ENCODE measurements at regions not wholly inside any gene's neighbourhood (a gene's known extent, or its start where the extent isn't known, plus 50 kb on each side); places are given as distances from the start of the nearest gene placed in this dataset.
"Not testable (repeated sequence)": the region's sequence is repeated elsewhere in the genome, so short reads cannot be mapped to it uniquely, and the experiment has no call there.

GRCh38 chr2:167592441-167592840 is 655.0 kb downstream of the STK39 start:
- DNase-seq (ENCODE audit: low read depth), result no peak

DNA sequence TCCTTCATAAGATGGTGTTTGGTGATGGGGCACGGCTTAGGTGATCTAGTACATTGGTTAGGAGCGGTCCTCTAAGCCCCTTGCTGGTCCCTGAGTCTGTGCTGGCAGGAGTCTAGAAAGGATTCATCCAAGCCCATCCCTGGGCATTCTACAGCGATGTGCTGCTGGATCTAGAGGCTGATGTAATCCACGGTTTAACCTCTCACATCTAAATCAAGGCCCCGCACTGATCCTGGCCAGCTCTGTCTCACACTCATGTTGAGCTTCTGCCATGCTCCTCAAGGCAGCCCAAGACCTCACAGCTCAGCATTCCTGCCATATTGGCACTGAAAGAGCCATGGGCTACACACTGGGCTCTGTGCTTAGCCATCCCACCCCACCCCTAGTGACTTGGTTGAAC is 664.8 kb downstream of the STK39 start:
- no peak for DNase-seq (ENCODE audit: low read depth)

GRCh38 chr2:167581961-167582574 is 665.3 kb downstream of the STK39 start:
- peak; percentile 0 for DNase-seq (ENCODE audit: low read depth)

DNA sequence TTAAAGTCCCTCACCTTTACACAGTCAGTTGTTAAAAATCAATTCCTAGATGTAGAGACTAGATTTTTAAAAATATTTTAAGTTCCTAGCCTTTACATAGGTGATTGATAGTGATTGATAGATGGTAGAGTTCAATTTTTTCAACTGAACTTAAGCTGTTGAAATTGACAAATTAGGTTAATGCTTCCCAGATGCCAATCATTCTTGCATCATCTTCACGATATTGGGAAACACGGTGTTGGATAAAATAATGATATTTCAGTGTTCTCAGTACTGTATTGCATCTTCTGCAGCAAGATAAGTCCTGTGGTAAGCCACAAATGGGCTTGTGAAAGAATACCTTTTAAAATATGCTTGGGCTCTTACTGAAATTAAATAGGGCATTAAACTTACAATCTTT is 667.6 kb downstream of the STK39 start:
- no peak for DNase-seq (ENCODE audit: low read depth)

- DNase-seq (ENCODE audit: low read depth), result no peak
Measured at GRCh38 chr2:167575276-167575675, 672.1 kb downstream of the STK39 start.

DNA sequence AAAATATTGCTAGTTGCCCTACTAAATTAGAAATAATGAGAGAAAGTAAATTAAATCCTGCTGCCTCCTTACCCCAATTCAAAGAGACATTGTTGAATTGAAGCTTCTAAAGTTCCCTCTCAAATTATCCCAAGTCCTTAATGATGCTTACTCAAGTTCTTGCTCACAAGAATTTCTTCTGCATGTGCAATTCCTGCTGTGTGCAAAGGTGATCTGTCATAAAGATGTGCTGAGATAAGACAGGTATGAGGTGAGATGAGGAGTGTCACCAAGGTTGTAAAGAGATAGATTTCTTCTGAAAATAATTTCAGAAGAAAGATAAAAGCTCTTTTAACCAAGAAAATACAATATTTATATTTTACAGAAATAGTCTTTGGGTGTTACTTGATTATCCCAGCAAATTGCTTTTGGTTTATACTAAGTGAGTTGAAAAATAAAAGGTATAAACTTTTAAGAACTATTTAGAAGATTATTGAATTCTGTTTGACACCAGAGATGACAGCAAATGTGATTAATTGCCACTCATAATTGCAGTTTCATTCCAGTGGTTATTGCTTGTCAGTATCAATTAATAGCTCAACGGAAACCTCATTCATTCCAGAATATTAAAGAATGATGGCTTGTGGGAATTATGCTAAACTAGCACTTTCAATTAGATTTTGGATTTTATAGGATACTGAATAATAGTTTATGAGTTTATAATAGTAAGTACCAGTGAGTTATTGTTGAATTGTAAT is 674.3 kb downstream of the STK39 start:
- DNase-seq (ENCODE audit: low read depth), result no peak

- DNase-seq (ENCODE audit: low read depth), result no peak
Measured at GRCh38 chr2:167570370-167570769, 677.0 kb downstream of the STK39 start.

DNA sequence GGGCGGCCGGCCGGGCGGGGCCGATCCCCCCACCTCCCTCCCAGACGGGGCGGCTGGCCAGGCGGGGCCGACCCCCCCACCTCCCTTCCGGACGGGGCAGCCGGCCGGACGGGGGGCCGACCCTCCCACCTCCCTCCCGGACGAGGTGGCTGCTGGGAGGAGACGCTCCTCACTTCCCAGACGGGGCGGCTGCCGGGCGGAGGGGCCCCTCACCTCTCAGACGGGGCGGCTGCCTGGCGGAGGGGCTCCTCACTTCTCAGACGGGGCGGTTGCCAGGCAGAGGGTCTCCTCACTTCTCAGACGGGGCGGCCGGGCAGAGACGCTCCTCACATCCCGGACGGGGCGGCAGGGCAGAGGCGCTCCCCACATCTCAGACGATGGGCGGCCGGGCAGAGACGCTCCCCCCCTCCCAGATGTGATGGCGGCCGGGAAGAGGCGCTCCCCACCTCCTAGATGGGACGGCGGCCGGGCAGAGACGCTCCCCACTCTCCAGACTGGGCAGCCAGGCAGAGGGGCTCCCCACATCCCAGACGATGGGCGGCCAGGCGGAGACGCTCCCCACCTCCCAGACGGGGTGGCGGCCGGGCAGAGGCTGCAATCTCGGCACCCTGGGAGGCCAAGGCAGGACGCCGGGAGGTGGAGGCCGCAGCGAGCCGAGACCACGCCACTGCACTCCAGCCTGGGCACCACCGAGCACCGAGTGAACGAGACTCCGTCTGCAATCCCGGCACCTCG is 675.8 kb downstream of the XIRP2 start:
- DNase-seq (ENCODE audit: low read depth), result not testable (repeated sequence)

- DNase-seq (ENCODE audit: low read depth), result not testable (repeated sequence)
Measured at GRCh38 chr2:167558272-167558991, 670.2 kb downstream of the XIRP2 start.

DNA sequence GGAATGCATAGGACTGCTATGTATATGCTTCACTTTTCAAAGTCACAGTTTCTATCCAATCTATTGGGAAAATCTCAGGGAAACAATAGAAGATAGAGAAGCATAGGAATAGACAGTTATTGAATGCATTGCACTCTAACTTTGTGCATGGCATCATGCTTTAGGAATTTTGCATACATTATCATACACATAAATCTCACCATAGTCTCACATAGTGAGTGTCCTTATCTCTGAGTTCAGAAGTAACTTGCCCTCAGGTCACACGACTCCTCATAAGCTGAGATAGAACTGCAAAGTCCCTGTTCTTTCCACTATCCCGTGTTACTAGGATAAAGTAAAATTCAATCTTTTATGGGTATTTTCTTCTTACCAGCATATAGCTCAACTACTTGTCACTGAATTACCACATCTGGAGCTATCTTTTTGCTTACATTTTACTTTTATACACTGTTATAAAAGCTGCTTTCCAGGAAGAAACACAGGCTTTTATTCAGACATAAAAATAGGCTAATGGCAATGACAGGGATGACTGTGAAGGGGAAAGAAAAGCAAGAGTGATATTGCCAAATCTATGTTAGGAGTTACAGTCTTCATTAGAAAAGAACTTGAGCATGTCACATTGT is 666.9 kb downstream of the XIRP2 start:
- DNase-seq (ENCODE audit: low read depth), result no peak

DNA sequence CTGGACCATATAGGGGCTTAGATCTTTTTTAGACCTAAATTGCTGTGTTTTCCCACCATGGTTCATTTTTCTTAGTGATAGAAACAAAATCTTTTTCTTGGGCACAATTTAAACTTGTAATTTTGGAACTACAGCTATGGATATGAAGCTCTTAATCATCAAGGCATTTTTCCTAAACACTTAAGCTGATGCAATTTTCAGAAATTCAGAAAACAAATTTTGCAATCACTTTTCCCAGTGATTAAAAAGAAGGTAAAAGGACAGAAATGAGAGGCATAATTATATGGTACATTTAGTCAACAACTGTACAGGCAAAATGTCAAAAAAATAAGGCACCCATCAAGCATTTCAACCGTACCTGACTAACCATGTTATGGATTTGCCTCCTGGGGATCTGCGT is 665.4 kb downstream of the XIRP2 start:
- DNase-seq (ENCODE audit: low read depth), result no peak

DNA sequence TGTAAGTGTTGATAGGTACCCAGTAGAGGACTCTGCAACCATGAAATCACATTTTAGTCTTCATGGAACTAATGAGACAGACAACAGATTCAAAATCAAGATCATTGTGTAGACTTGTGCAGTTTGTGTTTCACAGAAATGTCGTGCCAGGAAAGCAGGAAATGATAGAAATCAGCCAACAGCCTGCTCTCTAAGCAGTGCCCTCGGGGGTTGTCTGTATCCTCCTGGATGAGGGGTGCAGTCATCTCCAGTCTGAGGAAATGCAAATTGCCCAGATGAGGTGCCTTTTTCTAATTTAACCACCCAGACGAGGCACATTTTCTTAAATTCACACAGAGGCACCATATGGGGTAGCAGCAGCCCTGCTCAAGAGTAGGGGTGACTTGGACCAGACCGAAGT is 663.1 kb downstream of the XIRP2 start:
- DNase-seq (ENCODE audit: low read depth), result no peak

DNA sequence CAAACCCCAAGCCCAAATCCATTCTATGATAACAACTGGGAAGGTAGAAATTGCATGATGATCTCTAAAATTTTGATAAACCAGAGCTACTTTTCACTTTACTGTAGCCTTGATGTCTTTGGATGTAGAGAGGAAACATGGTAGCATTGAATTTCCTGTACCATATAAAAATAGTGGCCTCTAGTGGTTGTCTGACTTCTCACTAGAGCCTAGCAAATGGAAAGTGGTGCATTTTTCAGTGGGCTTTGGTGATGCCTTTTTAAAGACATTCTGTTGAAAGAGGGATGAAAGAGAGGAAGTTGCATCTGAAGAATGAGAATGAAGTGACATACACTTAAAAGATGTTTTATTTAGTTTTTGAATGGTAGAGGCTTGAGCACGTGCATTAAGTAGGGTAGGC is 662.2 kb downstream of the XIRP2 start:
- DNase-seq (ENCODE audit: low read depth), result no peak

- DNase-seq (ENCODE audit: low read depth), result no peak
Measured at GRCh38 chr2:167548396-167548795, 660.1 kb downstream of the XIRP2 start.

- DNase-seq (ENCODE audit: low read depth), result no peak
Measured at GRCh38 chr2:167544602-167545001, 656.3 kb downstream of the XIRP2 start.

DNA sequence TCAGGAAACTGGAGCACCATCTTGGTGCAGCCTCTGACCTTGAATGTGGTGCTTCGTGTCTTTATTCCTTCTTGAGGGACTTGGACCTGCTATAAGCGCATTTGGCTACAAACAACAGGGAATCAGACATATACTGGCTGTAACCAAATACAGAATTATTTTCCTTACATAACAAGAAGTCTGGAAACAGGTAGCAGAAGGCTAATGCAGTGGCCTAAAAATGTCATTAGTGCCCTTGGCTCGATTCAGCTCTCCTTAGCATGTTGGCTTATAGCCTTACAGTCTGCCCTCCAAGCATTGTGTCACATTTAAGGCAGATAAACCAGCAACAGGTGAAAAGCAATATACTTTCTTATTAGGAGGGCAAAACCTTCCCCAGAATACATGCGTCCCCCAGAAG is 655.4 kb downstream of the XIRP2 start:
- no peak for DNase-seq (ENCODE audit: low read depth)

GRCh38 chr2:167537743-167538142 is 649.5 kb downstream of the XIRP2 start:
- DNase-seq (ENCODE audit: low read depth), result no peak

GRCh38 chr2:167534443-167534842 is 646.2 kb downstream of the XIRP2 start:
- DNase-seq (ENCODE audit: low read depth), result no peak

GRCh38 chr2:167524786-167525185 is 636.5 kb downstream of the XIRP2 start:
- no peak for DNase-seq (ENCODE audit: low read depth)

GRCh38 chr2:167510071-167510759 is 621.9 kb downstream of the XIRP2 start:
- no peak for DNase-seq (ENCODE audit: low read depth)

DNA sequence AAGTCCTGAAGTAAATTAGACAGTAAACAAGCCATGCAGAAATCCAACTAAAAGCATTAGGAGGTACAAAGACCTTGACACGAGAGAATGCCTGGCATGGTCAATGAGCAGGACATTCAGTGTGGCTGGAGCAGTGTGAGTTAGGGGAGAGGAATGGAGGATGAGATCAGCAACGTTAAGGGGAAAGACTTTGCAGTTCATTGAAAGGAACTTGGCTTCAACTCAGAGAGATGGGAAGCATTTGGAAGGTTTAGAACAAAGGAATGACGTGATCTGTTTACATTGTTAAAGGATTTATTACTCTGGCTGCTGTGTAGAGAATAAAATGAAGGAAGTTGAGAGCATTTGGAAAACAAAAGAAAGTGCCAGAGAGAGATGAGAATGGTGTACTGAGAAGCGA is 621.3 kb downstream of the XIRP2 start:
- peak; percentile 23 for DNase-seq (ENCODE audit: low read depth)

Measured in M059J (cell line).